SK-N-SH (cell line): ENCODE measurements at regions not wholly inside any gene's neighbourhood (a gene's known extent, or its start where the extent isn't known, plus 50 kb on each side); places are given as distances from the start of the nearest gene placed in this dataset.

ENCODE experiments used
- CTCF ChIA-PET: fragments of 300-600, 350-600 bp; formaldehyde crosslinking; extraction: SDS; loops from one replicate; lab custom pipeline; 2021; lab: Yijun Ruan, JAX
- POLR2A ChIA-PET: fragments of 350-600 bp; sonication (Branson Sonifier 250); formaldehyde crosslinking; extraction: SDS; loops from one replicate; lab custom pipeline; 2020; ENCODE audit warnings: antibody characterized with exemption, inconsistent platforms; lab: Yijun Ruan, JAX
- DNase-seq: peaks from one replicate; pipeline ENCODE4 v3.0.0; 2012
- H2AFZ ChIP-seq: fragments of 200-600 bp; sonication (generic); 2 replicates; pipeline ENCODE4 v1.8.1; 2016; ENCODE audit warnings: antibody characterized with exemption, mild to moderate bottlenecking, low read depth
- H3F3A ChIP-seq: fragments of 200-600 bp; sonication (generic); replicated peaks from 2 replicates; pipeline ENCODE3; 2016; ENCODE audit warnings: antibody characterized with exemption, mild to moderate bottlenecking; ENCODE audit not compliant: insufficient read depth
- H3K27ac ChIP-seq, 2 experiments: fragments of 200-500 bp in 1 of 2; fragments of 200-600 bp in 1 of 2; sonication (Bioruptor generic) in 1 of 2; sonication (generic), shearing (Covaris generic) in 1 of 2; 2 replicates each; pipeline versions ENCODE4 v1.5.1 to v1.6.1; 2014 to 2016; ENCODE audit warnings: low read depth in 2 of 2, inconsistent platforms in 1 of 2, low read length in 1 of 2, mild to moderate bottlenecking in 1 of 2, mixed read lengths in 1 of 2
- H3K27me3 ChIP-seq: fragments of 200-600 bp; sonication (generic), shearing (Covaris generic); 2 replicates; pipeline ENCODE4 v1.6.1; 2016; ENCODE audit warnings: mixed run types; ENCODE audit not compliant: insufficient read depth
- H3K36me3 ChIP-seq, 2 experiments: fragments of 200-500 bp in 1 of 2; fragments of 200-600 bp in 1 of 2; sonication (Bioruptor generic) in 1 of 2; sonication (generic) in 1 of 2; replicated peaks in 1 of 2; 2 replicates each; pipeline versions ENCODE3 to v1.5.1; 2014 to 2016; ENCODE audit warnings: low read length in 1 of 2, mild to moderate bottlenecking in 1 of 2; ENCODE audit not compliant: insufficient read depth in 2 of 2, control insufficient read depth in 1 of 2
- H3K4me1 ChIP-seq, 2 experiments: fragments of 200-500 bp in 1 of 2; fragments of 200-600 bp in 1 of 2; sonication (Bioruptor generic) in 1 of 2; sonication (generic), shearing (Covaris generic) in 1 of 2; 2 replicates each; pipeline versions ENCODE4 v1.5.1 to v1.6.1; 2014 to 2016; ENCODE audit warnings: low read depth in 1 of 2, low read length in 1 of 2, mixed run types in 1 of 2; ENCODE audit not compliant: insufficient read depth in 2 of 2, control insufficient read depth in 1 of 2
- H3K4me2 ChIP-seq: fragments of 200-600 bp; sonication (generic), shearing (Covaris generic); 2 replicates; pipeline ENCODE4 v1.6.1; 2017; ENCODE audit warnings: mixed run types
- H3K4me3 ChIP-seq, 2 experiments: fragments of 200-500 bp in 1 of 2; fragments of 200-600 bp in 1 of 2; sonication (Bioruptor generic) in 1 of 2; sonication (generic), shearing (Covaris generic) in 1 of 2; 2 replicates each; pipeline versions ENCODE4 v1.5.1 to v1.8.1; 2014 to 2016; ENCODE audit warnings: low read depth in 2 of 2, inconsistent platforms in 1 of 2, low read length in 1 of 2, mild to moderate bottlenecking in 1 of 2, mixed read lengths in 1 of 2, moderate library complexity in 1 of 2
- H3K79me2 ChIP-seq: fragments of 200-600 bp; sonication (generic); 2 replicates; pipeline ENCODE4 v1.8.1; 2017; ENCODE audit warnings: mild to moderate bottlenecking; ENCODE audit not compliant: insufficient read depth
- H3K9ac ChIP-seq: fragments of 200-600 bp; sonication (generic); 2 replicates; pipeline ENCODE4 v1.6.1; 2017; ENCODE audit warnings: mixed run types
- H3K9me2 ChIP-seq: fragments of 200-600 bp; sonication (generic); 2 replicates; pipeline ENCODE4 v1.6.1; 2017; ENCODE audit warnings: mixed run types
- H3K9me3 ChIP-seq: fragments of 200-600 bp; sonication (generic); 2 replicates; pipeline ENCODE4 v1.6.1; 2017; ENCODE audit warnings: mixed run types, mild to moderate bottlenecking, moderate library complexity
- H4K20me1 ChIP-seq: fragments of 200-600 bp; sonication (generic); 2 replicates; pipeline ENCODE4 v1.6.1; 2017; ENCODE audit warnings: mild to moderate bottlenecking, mixed run types; ENCODE audit not compliant: insufficient read depth
- CHD2 ChIP-seq: fragments of 150-350 bp; IDR thresholded peaks from 2 replicates; pipeline ENCODE4 v1.6.1; 2018; ENCODE audit warnings: low read length; ENCODE audit not compliant: partially characterized antibody
- ELF1 ChIP-seq: IDR thresholded peaks from 2 replicates; pipeline ENCODE4 v1.4.0; 2012
- EP300 ChIP-seq, 2 experiments: IDR thresholded peaks; 2 replicates each; pipeline versions ENCODE4 v1.4.0 to v1.6.1; 2012; ENCODE audit warnings: borderline replicate concordance in 1 of 2, low read depth in 1 of 2, low read length in 1 of 2
- FOSL2 ChIP-seq: IDR thresholded peaks from 2 replicates; pipeline ENCODE4 v1.4.0; 2012; ENCODE audit warnings: low read depth, mild to moderate bottlenecking, moderate library complexity, borderline replicate concordance
- FOXJ3 ChIP-seq: sonication (generic); formaldehyde crosslinking; IDR thresholded peaks from 2 replicates; pipeline ENCODE4 v1.5.1; 2020; ENCODE audit warnings: mild to moderate bottlenecking, missing genetic modification reagents
- FOXM1 ChIP-seq: IDR thresholded peaks from 2 replicates; pipeline ENCODE4 v1.4.0; 2012; ENCODE audit warnings: low read depth, mild to moderate bottlenecking
- GABPA ChIP-seq: IDR thresholded peaks from 2 replicates; pipeline ENCODE4 v1.4.0; 2012; ENCODE audit warnings: low read depth, mild to moderate bottlenecking
- JUND ChIP-seq: IDR thresholded peaks from 2 replicates; pipeline ENCODE4 v1.4.0; 2012
- MXI1 ChIP-seq: IDR thresholded peaks from 2 replicates; pipeline ENCODE4 v1.6.1; 2012; ENCODE audit warnings: mild to moderate bottlenecking, low read depth, low read length, improper control_type of control experiment
- RAD21 ChIP-seq: IDR thresholded peaks from 2 replicates; pipeline ENCODE4 v1.6.1; 2012; ENCODE audit warnings: mild to moderate bottlenecking, low read length
- RCOR1 ChIP-seq: fragments of 150-350 bp; IDR thresholded peaks from 2 replicates; pipeline ENCODE4 v1.6.1; 2017; ENCODE audit warnings: antibody characterized with exemption, low read length
- RFX5 ChIP-seq: IDR thresholded peaks from 2 replicates; pipeline ENCODE4 v1.6.1; 2012; ENCODE audit warnings: mild to moderate bottlenecking, improper control_type of control experiment, low read length
- RXRA ChIP-seq: IDR thresholded peaks from 2 replicates; pipeline ENCODE4 v1.4.0; 2012; ENCODE audit warnings: low read depth, mild to moderate bottlenecking, borderline replicate concordance
- SMC3 ChIP-seq: IDR thresholded peaks from 2 replicates; pipeline ENCODE4 v1.6.1; 2012; ENCODE audit warnings: low read depth, low read length, improper control_type of control experiment
- TAF1 ChIP-seq: IDR thresholded peaks from 2 replicates; pipeline ENCODE4 v1.6.1; 2012; ENCODE audit warnings: low read depth, mild to moderate bottlenecking, low read length, moderate library complexity, borderline replicate concordance
- TCF12 ChIP-seq: IDR thresholded peaks from 2 replicates; pipeline ENCODE4 v1.4.0; 2012
- WGBS: methylation state at CpG from one replicate; pipeline ENCODE4 v1.1.6; 2017; ENCODE audit warnings: low lambda C conversion rate; 5-methylcytosine and 5-hydroxymethylcytosine counted together
- TF ChIP-seq, protein P1 (sequence below): fragments of 150-350 bp; IDR thresholded peaks from 2 replicates; pipeline ENCODE4 v1.6.1; 2016; ENCODE audit warnings: mild to moderate bottlenecking, low read depth, low read length
- TF ChIP-seq, protein P2 (sequence below): IDR thresholded peaks from 2 replicates; pipeline ENCODE4 v1.4.0; 2012; ENCODE audit warnings: low read depth, borderline replicate concordance
- TF ChIP-seq, protein P3 (sequence below): IDR thresholded peaks from 2 replicates; pipeline ENCODE4 v1.4.0; 2012; ENCODE audit warnings: low read depth, borderline replicate concordance
- TF ChIP-seq, protein P4 (sequence below): fragments of 200-600 bp; sonication (generic); IDR thresholded peaks from 2 replicates; pipeline ENCODE4 v1.6.1; 2017; ENCODE audit warnings: antibody characterized with exemption, mild to moderate bottlenecking, moderate library complexity

DNA sequence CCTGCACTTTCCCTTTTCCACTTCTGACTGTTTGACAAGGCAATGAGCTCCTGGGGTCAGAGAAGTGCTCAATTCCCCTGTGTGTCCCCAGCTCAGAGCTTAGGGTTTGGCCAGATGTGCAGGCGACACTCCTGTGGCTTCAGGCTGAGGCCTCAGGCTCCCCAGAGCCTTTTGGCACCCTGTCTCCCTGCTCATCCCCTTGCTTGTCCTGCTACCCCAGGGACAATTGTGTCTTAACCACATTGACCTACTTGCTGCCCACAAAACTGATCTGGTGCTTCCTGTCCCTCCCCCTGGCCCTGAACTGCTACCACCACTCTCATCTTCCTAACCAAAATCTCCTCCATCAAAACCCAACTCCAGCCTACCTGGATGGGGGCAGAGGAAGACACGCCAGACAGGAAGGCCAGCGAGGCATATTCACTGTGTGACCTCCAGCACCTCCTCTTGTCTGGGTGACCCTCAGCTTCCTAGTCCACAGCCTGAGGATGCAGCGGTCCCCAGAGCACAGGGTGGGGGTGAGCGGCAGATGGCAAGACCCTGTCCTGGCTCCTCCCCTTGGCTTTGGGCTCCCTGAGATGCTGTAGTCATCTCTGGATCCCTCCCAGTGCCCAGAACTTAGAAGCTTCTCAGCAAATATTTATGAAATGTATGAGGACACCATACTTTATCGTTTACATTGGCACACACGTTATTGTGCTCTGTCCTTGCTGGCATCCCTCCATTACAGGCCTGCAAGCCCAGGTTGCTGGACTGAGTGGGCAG is 98.9 kb upstream of the SLC6A6 start:
- ChIA-PET POLR2A (no interaction called here), CTCF (interaction anchor here (1.0 kb wide), 1 partner anchor 24 kb away, joined by 3 read pairs; no protein-coding TSS in a partner anchor)
- Histone ChIP-seq H3K4me1 (peaks cover 0 to 10% of the 10 kb centered on the region in 2 experiments; a peak in 1 of 4 replicates), H3K36me3 (no peaks in the 10 kb centered on the region), H3K9me2 (no peaks in the 10 kb centered on the region), H3K27ac (no peak overlapping the region), H3K9ac (no peak overlapping the region), H3K4me2 (no peak overlapping the region), H3F3A (no peaks in the 10 kb centered on the region), H3K27me3 (0 out of 2 replicates have a peak, but pooled peaks cover 5% of the 10 kb centered on the region), H2AFZ (no peak overlapping the region), H4K20me1 (no peaks in the 10 kb centered on the region), H3K9me3 (no peaks in the 10 kb centered on the region), H3K79me2 (no peaks in the 10 kb centered on the region), H3K4me3 (no peak overlapping the region)
- 55% methylated on average over 5 of the region's 7 CpGs for WGBS
- no peak for DNase-seq
- TF ChIP-seq RXRA: no peak
- no peak for TF ChIP-seq RFX5
- no peak for TF ChIP-seq JUND
- TF ChIP-seq, protein P1, sequence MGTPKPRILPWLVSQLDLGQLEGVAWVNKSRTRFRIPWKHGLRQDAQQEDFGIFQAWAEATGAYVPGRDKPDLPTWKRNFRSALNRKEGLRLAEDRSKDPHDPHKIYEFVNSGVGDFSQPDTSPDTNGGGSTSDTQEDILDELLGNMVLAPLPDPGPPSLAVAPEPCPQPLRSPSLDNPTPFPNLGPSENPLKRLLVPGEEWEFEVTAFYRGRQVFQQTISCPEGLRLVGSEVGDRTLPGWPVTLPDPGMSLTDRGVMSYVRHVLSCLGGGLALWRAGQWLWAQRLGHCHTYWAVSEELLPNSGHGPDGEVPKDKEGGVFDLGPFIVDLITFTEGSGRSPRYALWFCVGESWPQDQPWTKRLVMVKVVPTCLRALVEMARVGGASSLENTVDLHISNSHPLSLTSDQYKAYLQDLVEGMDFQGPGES: no peak
- TF ChIP-seq SMC3: no peak
- TF ChIP-seq MXI1: no peak
- no peak for TF ChIP-seq ELF1
- TF ChIP-seq TCF12: no peak
- no peak for TF ChIP-seq TAF1

DNA sequence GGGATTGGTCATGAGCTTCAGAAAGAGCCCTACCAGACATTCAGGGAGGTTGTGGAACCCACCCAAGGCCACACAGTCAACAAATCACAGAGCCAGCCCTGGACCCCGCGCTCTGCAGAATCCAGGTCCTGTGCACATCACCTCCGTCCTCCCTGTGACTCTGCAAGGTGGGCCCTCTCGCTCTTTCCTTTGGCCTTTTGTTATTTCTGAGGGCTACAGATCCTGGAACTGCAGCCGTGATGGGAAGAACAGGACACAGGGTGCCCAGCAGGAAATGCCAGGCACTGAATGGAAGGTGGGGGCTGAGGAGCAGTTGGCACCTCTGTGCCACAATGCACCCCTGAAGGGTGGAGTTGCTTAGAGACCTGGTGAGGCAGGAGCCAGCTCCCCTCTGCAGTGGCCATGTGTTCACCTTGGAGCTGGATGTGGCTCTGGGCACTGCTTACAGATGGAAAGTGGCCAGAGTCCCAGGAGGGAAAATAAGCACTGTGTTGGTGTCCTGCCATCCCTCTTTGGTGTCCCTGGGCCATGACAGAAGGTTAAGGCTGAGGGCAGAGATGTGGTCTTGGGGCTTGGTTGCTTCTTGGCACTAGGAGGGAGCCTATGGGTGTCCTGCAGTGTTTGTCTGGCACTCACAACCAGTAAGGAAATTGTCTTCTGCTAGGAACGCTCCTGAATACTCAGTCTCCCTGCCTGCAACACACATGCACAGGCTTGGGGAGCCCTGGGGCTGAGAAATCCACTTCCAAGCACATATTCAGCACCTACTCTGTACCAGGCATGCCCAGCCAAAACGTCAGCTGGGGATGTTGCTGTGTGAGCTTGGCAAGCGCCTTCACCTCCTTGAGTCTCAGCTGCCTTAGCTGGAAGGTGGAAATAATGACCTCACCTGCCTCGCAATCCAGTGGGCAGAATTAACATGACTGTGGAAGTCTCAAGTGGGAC is 98.0 kb upstream of the SLC6A6 start:
- Histone ChIP-seq H3K27me3 (peaks cover 5% of the 10 kb centered on the region; the same call in 1 of the 2 replicates), H3K79me2 (no peaks in the 10 kb centered on the region), H3K27ac (no peak overlapping the region), H3K9me3 (no peaks in the 10 kb centered on the region), H3K4me2 (no peak overlapping the region), H3K4me3 (no peak overlapping the region), H3F3A (no peaks in the 10 kb centered on the region), H3K9ac (no peak overlapping the region), H3K4me1 (peaks cover 0 to 10% of the 10 kb centered on the region in 2 experiments; a peak in 1 of 4 replicates), H3K36me3 (no peaks in the 10 kb centered on the region), H3K9me2 (no peaks in the 10 kb centered on the region), H4K20me1 (no peaks in the 10 kb centered on the region), H2AFZ (no peak overlapping the region)
- 49% methylated on average over 6 of the region's 9 CpGs for WGBS
- ChIA-PET CTCF (interaction anchor here (1.0 kb wide), 1 partner anchor 25 kb away, joined by 3 read pairs; no protein-coding TSS in a partner anchor), POLR2A (no interaction called here)
- DNase-seq: no peak
- TF ChIP-seq FOXM1: no peak
- no peak for TF ChIP-seq RAD21
- no peak for TF ChIP-seq FOSL2
- TF ChIP-seq, protein P2, sequence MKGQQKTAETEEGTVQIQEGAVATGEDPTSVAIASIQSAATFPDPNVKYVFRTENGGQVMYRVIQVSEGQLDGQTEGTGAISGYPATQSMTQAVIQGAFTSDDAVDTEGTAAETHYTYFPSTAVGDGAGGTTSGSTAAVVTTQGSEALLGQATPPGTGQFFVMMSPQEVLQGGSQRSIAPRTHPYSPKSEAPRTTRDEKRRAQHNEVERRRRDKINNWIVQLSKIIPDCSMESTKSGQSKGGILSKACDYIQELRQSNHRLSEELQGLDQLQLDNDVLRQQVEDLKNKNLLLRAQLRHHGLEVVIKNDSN: no peak
- no peak for TF ChIP-seq EP300 (IDR thresholded peaks at IDR 0.05; ENCODE audit: borderline replicate concordance in 1 of 2, low read depth in 1 of 2, low read length in 1 of 2)
- no peak for TF ChIP-seq ELF1
- TF ChIP-seq TAF1: no peak
- no peak for TF ChIP-seq RCOR1
- TF ChIP-seq CHD2: no peak
- TF ChIP-seq, protein P3, sequence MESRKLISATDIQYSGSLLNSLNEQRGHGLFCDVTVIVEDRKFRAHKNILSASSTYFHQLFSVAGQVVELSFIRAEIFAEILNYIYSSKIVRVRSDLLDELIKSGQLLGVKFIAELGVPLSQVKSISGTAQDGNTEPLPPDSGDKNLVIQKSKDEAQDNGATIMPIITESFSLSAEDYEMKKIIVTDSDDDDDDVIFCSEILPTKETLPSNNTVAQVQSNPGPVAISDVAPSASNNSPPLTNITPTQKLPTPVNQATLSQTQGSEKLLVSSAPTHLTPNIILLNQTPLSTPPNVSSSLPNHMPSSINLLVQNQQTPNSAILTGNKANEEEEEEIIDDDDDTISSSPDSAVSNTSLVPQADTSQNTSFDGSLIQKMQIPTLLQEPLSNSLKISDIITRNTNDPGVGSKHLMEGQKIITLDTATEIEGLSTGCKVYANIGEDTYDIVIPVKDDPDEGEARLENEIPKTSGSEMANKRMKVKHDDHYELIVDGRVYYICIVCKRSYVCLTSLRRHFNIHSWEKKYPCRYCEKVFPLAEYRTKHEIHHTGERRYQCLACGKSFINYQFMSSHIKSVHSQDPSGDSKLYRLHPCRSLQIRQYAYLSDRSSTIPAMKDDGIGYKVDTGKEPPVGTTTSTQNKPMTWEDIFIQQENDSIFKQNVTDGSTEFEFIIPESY: no peak
- TF ChIP-seq, protein P4, sequence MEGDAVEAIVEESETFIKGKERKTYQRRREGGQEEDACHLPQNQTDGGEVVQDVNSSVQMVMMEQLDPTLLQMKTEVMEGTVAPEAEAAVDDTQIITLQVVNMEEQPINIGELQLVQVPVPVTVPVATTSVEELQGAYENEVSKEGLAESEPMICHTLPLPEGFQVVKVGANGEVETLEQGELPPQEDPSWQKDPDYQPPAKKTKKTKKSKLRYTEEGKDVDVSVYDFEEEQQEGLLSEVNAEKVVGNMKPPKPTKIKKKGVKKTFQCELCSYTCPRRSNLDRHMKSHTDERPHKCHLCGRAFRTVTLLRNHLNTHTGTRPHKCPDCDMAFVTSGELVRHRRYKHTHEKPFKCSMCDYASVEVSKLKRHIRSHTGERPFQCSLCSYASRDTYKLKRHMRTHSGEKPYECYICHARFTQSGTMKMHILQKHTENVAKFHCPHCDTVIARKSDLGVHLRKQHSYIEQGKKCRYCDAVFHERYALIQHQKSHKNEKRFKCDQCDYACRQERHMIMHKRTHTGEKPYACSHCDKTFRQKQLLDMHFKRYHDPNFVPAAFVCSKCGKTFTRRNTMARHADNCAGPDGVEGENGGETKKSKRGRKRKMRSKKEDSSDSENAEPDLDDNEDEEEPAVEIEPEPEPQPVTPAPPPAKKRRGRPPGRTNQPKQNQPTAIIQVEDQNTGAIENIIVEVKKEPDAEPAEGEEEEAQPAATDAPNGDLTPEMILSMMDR: no peak
- no peak for TF ChIP-seq MXI1
- TF ChIP-seq SMC3: no peak
- no peak for TF ChIP-seq FOXJ3 (CRISPR knock-in tag)
- no peak for TF ChIP-seq GABPA
